ENCODE measurements at regions not wholly inside any gene's neighbourhood (a gene's known extent, or its start where the extent isn't known, plus 50 kb on each side); places are given as distances from the start of the nearest gene placed in this dataset.
"Not testable (repeated sequence)": the region's sequence is repeated elsewhere in the genome, so short reads cannot be mapped to it uniquely, and the experiment has no call there.

DNA sequence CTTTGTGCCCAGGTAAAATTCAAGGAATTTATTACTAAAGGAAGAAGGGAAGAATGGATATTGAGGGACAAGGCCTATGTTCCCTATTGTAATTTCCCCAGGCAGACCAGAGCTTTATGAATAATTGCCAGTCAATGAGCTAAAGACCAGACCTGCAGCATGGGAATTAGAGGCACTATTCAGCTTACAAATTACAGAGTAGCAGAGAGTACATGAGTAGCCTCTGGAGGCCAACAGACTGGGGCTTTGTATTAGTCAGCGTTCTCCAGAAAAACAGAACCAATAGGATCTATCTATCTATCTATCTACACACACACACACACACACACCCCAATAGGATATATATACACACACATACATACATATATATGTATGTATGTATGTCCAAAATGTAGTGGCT is 120.0 kb upstream of the RPH3A start:
- no peak overlapping the region for H3K9ac ChIP-seq (ENCODE audit: low read depth, low read length)
- peaks cover 5% of the 10 kb centered on the region for H3K4me1 ChIP-seq (ENCODE audit: control insufficient read depth, insufficient read depth, low read length)

DNA sequence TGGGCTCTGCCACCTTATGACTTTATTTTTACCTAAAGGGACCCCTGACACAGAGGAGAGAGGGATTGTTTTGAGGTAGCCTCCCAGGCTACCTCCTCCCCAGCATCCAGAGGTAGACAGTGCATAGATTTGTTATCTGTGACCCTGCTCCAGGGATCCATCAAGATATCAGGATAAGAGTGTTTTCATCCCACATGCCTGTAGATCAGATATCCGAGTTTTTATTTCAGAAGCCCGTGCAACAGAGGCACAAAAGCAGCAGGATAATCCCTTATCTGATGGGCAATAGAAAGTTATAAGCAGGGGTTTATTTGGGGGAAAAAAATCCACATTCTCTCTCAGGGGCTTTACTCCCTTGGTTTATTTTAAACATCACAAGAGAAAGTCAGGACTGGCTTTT is 117.0 kb upstream of the RPH3A start:
- Histone ChIP-seq H3K27me3 (ENCODE audit: control insufficient read depth, insufficient read depth, low read length) (no peaks in the 10 kb centered on the region), H3K4me3 (ENCODE audit: low read depth, low read length) (no peak overlapping the region), H3K27ac (ENCODE audit: low read depth, low read length) (no peak overlapping the region), H3K9me3 (ENCODE audit: control insufficient read depth, insufficient read depth, low read length) (no peaks in the 10 kb centered on the region), H3K9ac (ENCODE audit: low read depth, low read length) (no peak overlapping the region), H3K4me1 (ENCODE audit: control insufficient read depth, insufficient read depth, low read length) (peaks cover 10% of the 10 kb centered on the region), H3K36me3 (ENCODE audit: control insufficient read depth, insufficient read depth, low read length) (no peaks in the 10 kb centered on the region)

More for the DNA sequence above, 120.0 kb upstream of the RPH3A start:
- H3K4me3 ChIP-seq (ENCODE audit: low read depth, low read length): no peak overlapping the region
- no peak overlapping the region for H3K27ac ChIP-seq (ENCODE audit: low read depth, low read length)
- H3K27me3 ChIP-seq (ENCODE audit: control insufficient read depth, insufficient read depth, low read length): no peaks in the 10 kb centered on the region
- no peaks in the 10 kb centered on the region for H3K9me3 ChIP-seq (ENCODE audit: control insufficient read depth, insufficient read depth, low read length)
- H3K36me3 ChIP-seq (ENCODE audit: control insufficient read depth, insufficient read depth, low read length): no peaks in the 10 kb centered on the region

DNA sequence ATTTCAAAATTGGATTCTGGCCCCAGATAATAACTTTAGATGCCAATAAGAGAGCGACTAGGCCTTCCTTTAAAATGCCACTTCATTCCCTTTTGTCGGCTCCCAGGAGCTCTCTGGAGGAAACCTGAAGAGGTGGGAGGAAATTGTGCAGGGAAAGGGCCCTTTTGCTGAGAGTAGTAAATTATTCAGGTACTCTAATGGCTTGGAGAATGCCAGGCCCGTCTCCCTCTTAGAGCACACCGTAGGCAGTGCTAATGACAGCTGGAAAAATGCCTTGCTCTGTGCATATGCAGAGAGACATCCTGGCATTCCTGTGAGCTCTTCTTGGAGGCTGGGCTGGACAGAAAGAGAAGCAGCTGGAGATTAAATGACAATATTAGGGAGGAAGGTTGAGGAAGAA is 115.0 kb upstream of the RPH3A start:
- Histone ChIP-seq H3K4me1 (ENCODE audit: control insufficient read depth, insufficient read depth, low read length) (peaks cover 10% of the 10 kb centered on the region), H3K36me3 (ENCODE audit: control insufficient read depth, insufficient read depth, low read length) (no peaks in the 10 kb centered on the region), H3K27me3 (ENCODE audit: control insufficient read depth, insufficient read depth, low read length) (no peaks in the 10 kb centered on the region), H3K9ac (ENCODE audit: low read depth, low read length) (no peak overlapping the region), H3K4me3 (ENCODE audit: low read depth, low read length) (no peak overlapping the region), H3K27ac (ENCODE audit: low read depth, low read length) (no peak overlapping the region), H3K9me3 (ENCODE audit: control insufficient read depth, insufficient read depth, low read length) (no peaks in the 10 kb centered on the region)

DNA sequence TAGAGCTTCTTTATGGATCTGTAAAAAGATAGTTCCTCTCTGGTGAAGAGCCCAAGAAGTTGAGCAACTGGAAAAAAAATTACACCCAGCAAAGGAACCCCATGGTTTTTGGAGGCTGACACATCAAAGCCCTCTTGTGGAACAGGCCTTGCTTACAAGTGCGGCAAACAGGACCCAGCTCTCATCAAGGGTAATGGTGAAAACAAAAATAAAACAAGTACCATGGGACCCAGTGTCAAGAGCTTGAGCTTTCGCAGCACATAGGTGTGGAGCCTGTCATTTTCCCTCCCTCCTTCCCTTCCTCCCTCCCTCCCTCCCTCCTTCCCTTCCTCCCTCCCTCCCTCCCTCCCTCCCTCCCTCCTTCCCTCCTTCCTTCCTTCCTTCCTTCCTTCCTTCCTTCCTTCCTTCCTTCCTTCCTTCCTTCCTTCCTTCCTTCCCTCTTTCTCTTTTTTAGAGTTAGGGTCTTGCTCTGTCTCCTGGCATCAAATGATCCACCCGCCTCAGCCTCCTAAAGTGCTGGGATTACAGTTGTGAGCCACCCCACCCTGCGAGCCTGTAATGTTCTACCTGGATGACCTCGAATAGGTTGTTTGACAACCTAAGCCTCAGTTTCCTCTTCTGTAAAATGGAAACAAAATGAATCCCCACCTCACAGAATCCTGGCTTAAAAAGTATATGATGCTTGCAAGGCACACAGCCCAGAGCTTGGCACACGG is 114.3 kb upstream of the RPH3A start:
- H3K27ac ChIP-seq (ENCODE audit: low read depth, low read length): no peak overlapping the region

DNA sequence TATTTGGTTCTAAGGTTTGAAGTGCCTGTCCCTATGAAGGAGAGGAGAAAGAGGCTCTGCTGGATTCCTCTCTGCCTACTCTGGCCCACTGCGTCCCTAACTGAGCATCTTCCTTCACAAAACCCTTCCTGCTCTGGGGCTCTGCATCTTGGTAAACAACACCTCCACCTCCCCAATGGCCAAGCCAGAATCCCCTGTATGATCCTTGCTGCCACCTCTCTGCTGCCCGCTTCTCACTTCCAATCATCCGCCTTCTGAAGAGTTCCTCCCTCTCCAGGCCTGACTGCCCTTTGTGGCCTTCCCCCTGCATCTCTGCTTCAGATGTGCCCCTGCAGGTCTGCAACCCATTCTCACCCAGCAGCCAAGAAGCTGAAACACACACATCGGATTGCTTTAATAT is 110.6 kb upstream of the RPH3A start:
- Histone ChIP-seq H3K4me1 (ENCODE audit: control insufficient read depth, insufficient read depth, low read length) (peaks cover 10% of the 10 kb centered on the region), H3K4me3 (ENCODE audit: low read depth, low read length) (no peak overlapping the region), H3K36me3 (ENCODE audit: control insufficient read depth, insufficient read depth, low read length) (no peaks in the 10 kb centered on the region), H3K9ac (ENCODE audit: low read depth, low read length) (no peak overlapping the region), H3K27ac (ENCODE audit: low read depth, low read length) (no peak overlapping the region), H3K27me3 (ENCODE audit: control insufficient read depth, insufficient read depth, low read length) (no peaks in the 10 kb centered on the region), H3K9me3 (ENCODE audit: control insufficient read depth, insufficient read depth, low read length) (no peaks in the 10 kb centered on the region)

More for the DNA sequence above, 114.3 kb upstream of the RPH3A start:
- Histone ChIP-seq H3K27me3 (ENCODE audit: control insufficient read depth, insufficient read depth, low read length) (no peaks in the 10 kb centered on the region), H3K4me3 (ENCODE audit: low read depth, low read length) (no peak overlapping the region), H3K9ac (ENCODE audit: low read depth, low read length) (no peak overlapping the region), H3K4me1 (ENCODE audit: control insufficient read depth, insufficient read depth, low read length) (peaks cover 10% of the 10 kb centered on the region), H3K36me3 (ENCODE audit: control insufficient read depth, insufficient read depth, low read length) (no peaks in the 10 kb centered on the region), H3K9me3 (ENCODE audit: control insufficient read depth, insufficient read depth, low read length) (no peaks in the 10 kb centered on the region)

DNA sequence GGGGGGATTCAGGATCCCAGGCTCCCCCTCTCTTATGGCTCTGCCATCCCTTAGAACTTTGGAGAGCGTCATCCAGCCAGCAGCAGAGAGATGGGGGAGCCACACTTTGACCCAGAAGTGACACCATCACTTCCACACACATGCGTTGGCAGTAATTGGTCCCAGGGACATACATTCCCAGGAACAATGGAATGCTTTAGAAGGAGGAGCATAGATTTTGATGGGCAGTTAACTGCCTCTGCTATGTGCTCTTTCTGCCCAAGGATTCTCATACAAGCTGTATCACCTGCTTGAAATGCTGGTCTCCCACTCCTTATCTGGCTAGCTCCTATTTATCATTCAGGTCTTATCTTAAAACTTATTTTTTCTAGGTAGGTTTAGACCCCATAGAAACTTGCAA is 109.0 kb upstream of the RPH3A start:
- no peak overlapping the region for H3K9ac ChIP-seq (ENCODE audit: low read depth, low read length)
- H3K4me1 ChIP-seq (ENCODE audit: control insufficient read depth, insufficient read depth, low read length): no peaks in the 10 kb centered on the region
- H3K36me3 ChIP-seq (ENCODE audit: control insufficient read depth, insufficient read depth, low read length): no peaks in the 10 kb centered on the region
- no peak overlapping the region for H3K4me3 ChIP-seq (ENCODE audit: low read depth, low read length)
- H3K9me3 ChIP-seq (ENCODE audit: control insufficient read depth, insufficient read depth, low read length): no peaks in the 10 kb centered on the region
- H3K27me3 ChIP-seq (ENCODE audit: control insufficient read depth, insufficient read depth, low read length): no peaks in the 10 kb centered on the region
- no peak overlapping the region for H3K27ac ChIP-seq (ENCODE audit: low read depth, low read length)

DNA sequence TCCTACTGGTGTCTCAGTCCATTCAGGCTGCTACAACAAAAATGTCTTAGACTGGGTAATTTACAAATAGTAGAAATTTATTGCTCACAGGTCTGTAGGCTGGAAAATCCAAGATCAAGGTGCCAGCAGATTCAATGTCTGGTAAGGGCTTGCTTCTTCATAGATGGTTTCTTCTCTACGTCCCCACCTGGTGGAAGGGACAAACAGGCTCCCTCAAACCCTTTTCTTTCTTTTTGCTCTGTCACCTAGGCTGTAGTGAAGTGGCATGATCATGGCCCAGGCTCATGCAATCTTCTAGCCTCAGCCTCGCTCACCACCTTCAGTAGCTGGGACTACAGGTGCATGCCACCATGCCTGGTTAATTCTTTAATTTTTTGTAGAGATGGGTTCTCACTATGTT is 106.8 kb upstream of the RPH3A start:
- H3K9me3 ChIP-seq (ENCODE audit: control insufficient read depth, insufficient read depth, low read length): no peaks in the 10 kb centered on the region
- no peaks in the 10 kb centered on the region for H3K36me3 ChIP-seq (ENCODE audit: control insufficient read depth, insufficient read depth, low read length)
- H3K9ac ChIP-seq (ENCODE audit: low read depth, low read length): no peak overlapping the region
- H3K27ac ChIP-seq (ENCODE audit: low read depth, low read length): no peak overlapping the region
- no peak overlapping the region for H3K4me3 ChIP-seq (ENCODE audit: low read depth, low read length)
- no peaks in the 10 kb centered on the region for H3K4me1 ChIP-seq (ENCODE audit: control insufficient read depth, insufficient read depth, low read length)
- no peaks in the 10 kb centered on the region for H3K27me3 ChIP-seq (ENCODE audit: control insufficient read depth, insufficient read depth, low read length)

DNA sequence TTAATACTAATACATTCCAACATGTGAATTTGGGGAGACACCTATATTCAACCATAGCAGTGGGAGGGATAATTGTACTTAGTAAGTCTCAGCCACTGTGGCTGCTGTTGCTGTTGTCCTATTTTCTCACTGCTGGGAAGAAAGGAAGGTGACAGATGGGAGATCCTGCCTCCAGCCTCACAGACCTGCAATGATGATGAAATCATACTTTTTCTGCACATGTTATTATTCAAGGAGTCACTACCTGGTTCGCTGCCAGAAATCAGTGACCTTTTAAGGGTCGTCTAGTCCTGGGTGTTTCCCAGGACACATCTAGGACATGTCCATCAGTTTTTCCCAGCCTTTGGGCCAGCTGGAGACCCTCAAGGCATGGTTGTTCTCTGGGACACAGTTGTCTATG is 106.2 kb upstream of the RPH3A start:
- Histone ChIP-seq H3K4me3 (ENCODE audit: low read depth, low read length) (no peak overlapping the region), H3K4me1 (ENCODE audit: control insufficient read depth, insufficient read depth, low read length) (no peaks in the 10 kb centered on the region), H3K27ac (ENCODE audit: low read depth, low read length) (no peak overlapping the region), H3K9me3 (ENCODE audit: control insufficient read depth, insufficient read depth, low read length) (no peaks in the 10 kb centered on the region), H3K27me3 (ENCODE audit: control insufficient read depth, insufficient read depth, low read length) (no peaks in the 10 kb centered on the region), H3K36me3 (ENCODE audit: control insufficient read depth, insufficient read depth, low read length) (no peaks in the 10 kb centered on the region), H3K9ac (ENCODE audit: low read depth, low read length) (no peak overlapping the region)

DNA sequence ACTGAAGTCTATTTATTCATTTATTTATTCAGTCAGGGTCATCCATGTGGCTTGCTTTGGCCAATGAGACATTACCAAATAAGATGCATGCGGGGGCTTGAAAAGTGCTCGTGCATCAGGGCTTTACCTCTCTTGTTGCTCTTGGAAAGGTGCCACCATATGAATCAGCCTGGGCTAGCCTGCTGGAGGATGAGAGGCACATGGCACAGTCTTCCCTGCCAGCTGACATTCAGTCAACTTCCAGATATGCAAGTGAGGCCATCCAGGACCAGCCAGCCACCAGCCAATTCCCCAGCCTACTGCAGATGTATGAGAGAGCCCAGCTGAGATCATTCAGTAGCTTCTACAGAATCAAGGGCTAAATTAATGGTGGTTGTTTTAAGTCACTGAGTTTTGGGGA is 105.2 kb upstream of the RPH3A start:
- H3K9ac ChIP-seq (ENCODE audit: low read depth, low read length): no peak overlapping the region
- H3K27ac ChIP-seq (ENCODE audit: low read depth, low read length): no peak overlapping the region
- H3K27me3 ChIP-seq (ENCODE audit: control insufficient read depth, insufficient read depth, low read length): no peaks in the 10 kb centered on the region
- H3K4me1 ChIP-seq (ENCODE audit: control insufficient read depth, insufficient read depth, low read length): no peaks in the 10 kb centered on the region
- no peaks in the 10 kb centered on the region for H3K36me3 ChIP-seq (ENCODE audit: control insufficient read depth, insufficient read depth, low read length)
- H3K9me3 ChIP-seq (ENCODE audit: control insufficient read depth, insufficient read depth, low read length): no peaks in the 10 kb centered on the region
- no peak overlapping the region for H3K4me3 ChIP-seq (ENCODE audit: low read depth, low read length)

DNA sequence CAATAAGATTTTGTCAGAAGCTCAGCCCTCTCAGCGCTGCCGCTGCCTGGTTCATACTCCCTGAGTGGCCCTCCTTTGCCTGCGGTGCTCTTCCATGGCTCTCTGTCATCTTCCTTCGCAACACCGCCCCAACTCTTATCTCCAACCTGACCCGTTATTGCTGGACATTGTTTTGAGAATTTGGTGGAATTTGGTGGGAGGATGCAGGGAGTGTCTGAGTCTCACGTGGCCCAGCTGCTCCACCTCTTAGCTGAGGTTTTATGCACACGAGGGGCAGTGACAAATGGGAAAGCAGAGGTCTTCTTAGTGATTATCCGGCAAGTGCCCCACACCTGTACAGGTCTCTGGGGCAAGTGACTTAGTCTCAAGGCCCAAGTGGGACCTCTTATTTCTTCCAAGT is 97.5 kb upstream of the RPH3A start:
- no peaks in the 10 kb centered on the region for H3K4me1 ChIP-seq (ENCODE audit: control insufficient read depth, insufficient read depth, low read length)
- no peak overlapping the region for H3K27ac ChIP-seq (ENCODE audit: low read depth, low read length)
- no peaks in the 10 kb centered on the region for H3K27me3 ChIP-seq (ENCODE audit: control insufficient read depth, insufficient read depth, low read length)
- no peak overlapping the region for H3K4me3 ChIP-seq (ENCODE audit: low read depth, low read length)
- no peaks in the 10 kb centered on the region for H3K36me3 ChIP-seq (ENCODE audit: control insufficient read depth, insufficient read depth, low read length)
- no peaks in the 10 kb centered on the region for H3K9me3 ChIP-seq (ENCODE audit: control insufficient read depth, insufficient read depth, low read length)
- no peak overlapping the region for H3K9ac ChIP-seq (ENCODE audit: low read depth, low read length)

DNA sequence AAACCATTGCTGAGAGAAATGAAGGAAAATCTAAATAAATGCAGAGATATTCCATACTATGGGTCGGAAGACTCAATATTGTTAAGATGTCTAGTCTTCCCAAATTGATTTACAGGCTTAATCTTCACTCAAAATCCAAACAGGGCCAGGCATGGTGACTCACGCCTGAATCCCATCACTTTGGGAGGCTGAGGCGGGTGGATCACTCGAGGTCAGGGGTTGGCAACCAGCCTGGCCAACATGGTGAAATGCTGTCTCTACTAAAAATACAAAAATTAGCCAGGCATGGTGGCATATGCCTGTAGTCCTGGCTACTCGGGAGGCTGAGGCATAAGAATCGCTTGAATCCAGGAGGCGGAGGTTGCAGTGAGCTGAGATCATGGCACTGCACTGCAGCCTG is 94.1 kb upstream of the RPH3A start:
- H3K27me3 ChIP-seq (ENCODE audit: control insufficient read depth, insufficient read depth, low read length); H3K9ac ChIP-seq (ENCODE audit: low read depth, low read length); H3K4me1 ChIP-seq (ENCODE audit: control insufficient read depth, insufficient read depth, low read length); H3K4me3 ChIP-seq (ENCODE audit: low read depth, low read length); H3K36me3 ChIP-seq (ENCODE audit: control insufficient read depth, insufficient read depth, low read length); H3K9me3 ChIP-seq (ENCODE audit: control insufficient read depth, insufficient read depth, low read length); H3K27ac ChIP-seq (ENCODE audit: low read depth, low read length): not testable (repeated sequence)

Data from HUES48 (cell line).